SK-N-SH (cell line): ENCODE measurements at regions not wholly inside any gene's neighbourhood (a gene's known extent, or its start where the extent isn't known, plus 50 kb on each side); places are given as distances from the start of the nearest gene placed in this dataset.

Experiments
- CTCF ChIA-PET: fragments of 300-600, 350-600 bp; formaldehyde crosslinking; extraction: SDS; loops from one replicate; lab custom pipeline; 2021; lab: Yijun Ruan, JAX
- POLR2A ChIA-PET: fragments of 350-600 bp; sonication (Branson Sonifier 250); formaldehyde crosslinking; extraction: SDS; loops from one replicate; lab custom pipeline; 2020; ENCODE audit warnings: antibody characterized with exemption, inconsistent platforms; lab: Yijun Ruan, JAX
- DNase-seq: peaks from one replicate; pipeline ENCODE4 v3.0.0; 2012
- H2AFZ ChIP-seq: fragments of 200-600 bp; sonication (generic); 2 replicates; pipeline ENCODE4 v1.8.1; 2016; ENCODE audit warnings: antibody characterized with exemption, mild to moderate bottlenecking, low read depth
- H3F3A ChIP-seq: fragments of 200-600 bp; sonication (generic); replicated peaks from 2 replicates; pipeline ENCODE3; 2016; ENCODE audit warnings: antibody characterized with exemption, mild to moderate bottlenecking; ENCODE audit not compliant: insufficient read depth
- H3K27ac ChIP-seq, 2 experiments: fragments of 200-500 bp in 1 of 2; fragments of 200-600 bp in 1 of 2; sonication (Bioruptor generic) in 1 of 2; sonication (generic), shearing (Covaris generic) in 1 of 2; 2 replicates each; pipeline versions ENCODE4 v1.5.1 to v1.6.1; 2014 to 2016; ENCODE audit warnings: low read depth in 2 of 2, inconsistent platforms in 1 of 2, low read length in 1 of 2, mild to moderate bottlenecking in 1 of 2, mixed read lengths in 1 of 2
- H3K27me3 ChIP-seq: fragments of 200-600 bp; sonication (generic), shearing (Covaris generic); 2 replicates; pipeline ENCODE4 v1.6.1; 2016; ENCODE audit warnings: mixed run types; ENCODE audit not compliant: insufficient read depth
- H3K36me3 ChIP-seq, 2 experiments: fragments of 200-500 bp in 1 of 2; fragments of 200-600 bp in 1 of 2; sonication (Bioruptor generic) in 1 of 2; sonication (generic) in 1 of 2; replicated peaks in 1 of 2; 2 replicates each; pipeline versions ENCODE3 to v1.5.1; 2014 to 2016; ENCODE audit warnings: low read length in 1 of 2, mild to moderate bottlenecking in 1 of 2; ENCODE audit not compliant: insufficient read depth in 2 of 2, control insufficient read depth in 1 of 2
- H3K4me1 ChIP-seq, 2 experiments: fragments of 200-500 bp in 1 of 2; fragments of 200-600 bp in 1 of 2; sonication (Bioruptor generic) in 1 of 2; sonication (generic), shearing (Covaris generic) in 1 of 2; 2 replicates each; pipeline versions ENCODE4 v1.5.1 to v1.6.1; 2014 to 2016; ENCODE audit warnings: low read depth in 1 of 2, low read length in 1 of 2, mixed run types in 1 of 2; ENCODE audit not compliant: insufficient read depth in 2 of 2, control insufficient read depth in 1 of 2
- H3K4me2 ChIP-seq: fragments of 200-600 bp; sonication (generic), shearing (Covaris generic); 2 replicates; pipeline ENCODE4 v1.6.1; 2017; ENCODE audit warnings: mixed run types
- H3K4me3 ChIP-seq, 2 experiments: fragments of 200-500 bp in 1 of 2; fragments of 200-600 bp in 1 of 2; sonication (Bioruptor generic) in 1 of 2; sonication (generic), shearing (Covaris generic) in 1 of 2; 2 replicates each; pipeline versions ENCODE4 v1.5.1 to v1.8.1; 2014 to 2016; ENCODE audit warnings: low read depth in 2 of 2, inconsistent platforms in 1 of 2, low read length in 1 of 2, mild to moderate bottlenecking in 1 of 2, mixed read lengths in 1 of 2, moderate library complexity in 1 of 2
- H3K79me2 ChIP-seq: fragments of 200-600 bp; sonication (generic); 2 replicates; pipeline ENCODE4 v1.8.1; 2017; ENCODE audit warnings: mild to moderate bottlenecking; ENCODE audit not compliant: insufficient read depth
- H3K9ac ChIP-seq: fragments of 200-600 bp; sonication (generic); 2 replicates; pipeline ENCODE4 v1.6.1; 2017; ENCODE audit warnings: mixed run types
- H3K9me2 ChIP-seq: fragments of 200-600 bp; sonication (generic); 2 replicates; pipeline ENCODE4 v1.6.1; 2017; ENCODE audit warnings: mixed run types
- H3K9me3 ChIP-seq: fragments of 200-600 bp; sonication (generic); 2 replicates; pipeline ENCODE4 v1.6.1; 2017; ENCODE audit warnings: mixed run types, mild to moderate bottlenecking, moderate library complexity
- H4K20me1 ChIP-seq: fragments of 200-600 bp; sonication (generic); 2 replicates; pipeline ENCODE4 v1.6.1; 2017; ENCODE audit warnings: mild to moderate bottlenecking, mixed run types; ENCODE audit not compliant: insufficient read depth
- CHD2 ChIP-seq: fragments of 150-350 bp; IDR thresholded peaks from 2 replicates; pipeline ENCODE4 v1.6.1; 2018; ENCODE audit warnings: low read length; ENCODE audit not compliant: partially characterized antibody
- FOXJ3 ChIP-seq: sonication (generic); formaldehyde crosslinking; IDR thresholded peaks from 2 replicates; pipeline ENCODE4 v1.5.1; 2020; ENCODE audit warnings: mild to moderate bottlenecking, missing genetic modification reagents
- GABPA ChIP-seq: IDR thresholded peaks from 2 replicates; pipeline ENCODE4 v1.4.0; 2012; ENCODE audit warnings: low read depth, mild to moderate bottlenecking
- JUND ChIP-seq: IDR thresholded peaks from 2 replicates; pipeline ENCODE4 v1.4.0; 2012
- MXI1 ChIP-seq: IDR thresholded peaks from 2 replicates; pipeline ENCODE4 v1.6.1; 2012; ENCODE audit warnings: mild to moderate bottlenecking, low read depth, low read length, improper control_type of control experiment
- NFIC ChIP-seq: IDR thresholded peaks from 2 replicates; pipeline ENCODE4 v1.4.0; 2012; ENCODE audit warnings: borderline replicate concordance
- NRF1 ChIP-seq: IDR thresholded peaks from 2 replicates; pipeline ENCODE4 v1.6.1; 2012; ENCODE audit warnings: low read depth, mild to moderate bottlenecking, low read length
- RCOR1 ChIP-seq: fragments of 150-350 bp; IDR thresholded peaks from 2 replicates; pipeline ENCODE4 v1.6.1; 2017; ENCODE audit warnings: antibody characterized with exemption, low read length
- RFX5 ChIP-seq: IDR thresholded peaks from 2 replicates; pipeline ENCODE4 v1.6.1; 2012; ENCODE audit warnings: mild to moderate bottlenecking, improper control_type of control experiment, low read length
- SIN3A ChIP-seq: IDR thresholded peaks from 2 replicates; pipeline ENCODE4 v1.6.1; 2012; ENCODE audit warnings: low read depth, mild to moderate bottlenecking, low read length, moderate library complexity, borderline replicate concordance
- SMC3 ChIP-seq: IDR thresholded peaks from 2 replicates; pipeline ENCODE4 v1.6.1; 2012; ENCODE audit warnings: low read depth, low read length, improper control_type of control experiment
- TAF1 ChIP-seq: IDR thresholded peaks from 2 replicates; pipeline ENCODE4 v1.6.1; 2012; ENCODE audit warnings: low read depth, mild to moderate bottlenecking, low read length, moderate library complexity, borderline replicate concordance
- TCF12 ChIP-seq: IDR thresholded peaks from 2 replicates; pipeline ENCODE4 v1.4.0; 2012
- TEAD4 ChIP-seq: IDR thresholded peaks from 2 replicates; pipeline ENCODE4 v1.4.0; 2012; ENCODE audit warnings: mild to moderate bottlenecking, borderline replicate concordance; ENCODE audit not compliant: insufficient read depth
- YY1 ChIP-seq: IDR thresholded peaks from 2 replicates; pipeline ENCODE4 v1.4.0; 2012; ENCODE audit warnings: low read depth, mild to moderate bottlenecking
- WGBS: methylation state at CpG from one replicate; pipeline ENCODE4 v1.1.6; 2017; ENCODE audit warnings: low lambda C conversion rate; 5-methylcytosine and 5-hydroxymethylcytosine counted together
- TF ChIP-seq, protein P1 (sequence below): IDR thresholded peaks from 2 replicates; pipeline ENCODE4 v1.4.0; 2012; ENCODE audit warnings: low read depth
- TF ChIP-seq, protein P2 (sequence below): IDR thresholded peaks from 2 replicates; pipeline ENCODE4 v1.4.0; 2012; ENCODE audit warnings: low read depth, borderline replicate concordance
- TF ChIP-seq, protein P3 (sequence below): IDR thresholded peaks from 2 replicates; pipeline ENCODE4; 2012
- TF ChIP-seq, protein P4 (sequence below): fragments of 200-600 bp; sonication (generic); IDR thresholded peaks from 2 replicates; pipeline ENCODE4 v1.6.1; 2017; ENCODE audit warnings: antibody characterized with exemption, mild to moderate bottlenecking, moderate library complexity

DNA sequence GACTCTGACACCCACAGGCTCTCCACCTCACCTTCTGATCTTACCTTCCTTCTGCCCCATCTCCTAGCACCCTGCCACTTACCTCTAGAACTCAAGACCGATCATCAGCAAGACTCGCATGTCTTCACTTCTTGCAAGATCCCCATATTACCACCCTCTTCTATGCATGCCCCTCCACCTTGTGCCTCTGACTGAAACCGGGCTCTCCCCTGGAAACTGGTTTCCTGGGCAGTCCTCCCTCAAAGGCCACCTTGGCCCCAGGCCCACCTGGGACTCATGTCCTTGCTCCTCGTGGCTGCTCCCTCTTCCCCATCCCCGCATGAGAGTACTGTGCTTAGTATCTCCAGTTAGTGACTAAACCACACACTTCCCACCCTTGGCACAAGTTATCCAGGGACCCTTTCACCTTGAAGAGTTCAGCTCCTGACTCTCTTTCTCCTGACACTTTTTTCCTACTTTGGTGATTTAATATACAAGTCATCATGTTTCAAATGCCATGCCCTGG is 136.7 kb downstream of the SPATA19 start:
- no peak overlapping the region for H3K4me2 ChIP-seq
- 11% methylated on average over 5 of the region's 5 CpGs for WGBS
- H3K9me2 ChIP-seq = no peaks in the 10 kb centered on the region
- H3K27me3 ChIP-seq = no peaks in the 10 kb centered on the region
- no peaks in the 10 kb centered on the region for H3K79me2 ChIP-seq
- CTCF ChIA-PET = no interaction called here
- H3K4me1 ChIP-seq = no peaks in the 10 kb centered on the region
- POLR2A ChIA-PET = no interaction called here
- DNase-seq = no peak
- no peak overlapping the region for H3K4me3 ChIP-seq
- TF ChIP-seq SMC3 (no peak), MXI1 (no peak), RFX5 (no peak), NRF1 (no peak), NFIC (no peak), YY1 (no peak), TAF1 (no peak), TEAD4 (no peak), TCF12 (no peak), SIN3A (no peak), GABPA (no peak), JUND (no peak), FOXJ3 (CRISPR knock-in tag) (no peak), CHD2 (no peak), RCOR1 (no peak)
- TF ChIP-seq, protein P1, sequence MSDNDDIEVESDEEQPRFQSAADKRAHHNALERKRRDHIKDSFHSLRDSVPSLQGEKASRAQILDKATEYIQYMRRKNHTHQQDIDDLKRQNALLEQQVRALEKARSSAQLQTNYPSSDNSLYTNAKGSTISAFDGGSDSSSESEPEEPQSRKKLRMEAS = no peak
- TF ChIP-seq, protein P2, sequence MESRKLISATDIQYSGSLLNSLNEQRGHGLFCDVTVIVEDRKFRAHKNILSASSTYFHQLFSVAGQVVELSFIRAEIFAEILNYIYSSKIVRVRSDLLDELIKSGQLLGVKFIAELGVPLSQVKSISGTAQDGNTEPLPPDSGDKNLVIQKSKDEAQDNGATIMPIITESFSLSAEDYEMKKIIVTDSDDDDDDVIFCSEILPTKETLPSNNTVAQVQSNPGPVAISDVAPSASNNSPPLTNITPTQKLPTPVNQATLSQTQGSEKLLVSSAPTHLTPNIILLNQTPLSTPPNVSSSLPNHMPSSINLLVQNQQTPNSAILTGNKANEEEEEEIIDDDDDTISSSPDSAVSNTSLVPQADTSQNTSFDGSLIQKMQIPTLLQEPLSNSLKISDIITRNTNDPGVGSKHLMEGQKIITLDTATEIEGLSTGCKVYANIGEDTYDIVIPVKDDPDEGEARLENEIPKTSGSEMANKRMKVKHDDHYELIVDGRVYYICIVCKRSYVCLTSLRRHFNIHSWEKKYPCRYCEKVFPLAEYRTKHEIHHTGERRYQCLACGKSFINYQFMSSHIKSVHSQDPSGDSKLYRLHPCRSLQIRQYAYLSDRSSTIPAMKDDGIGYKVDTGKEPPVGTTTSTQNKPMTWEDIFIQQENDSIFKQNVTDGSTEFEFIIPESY = no peak
- TF ChIP-seq, protein P3, sequence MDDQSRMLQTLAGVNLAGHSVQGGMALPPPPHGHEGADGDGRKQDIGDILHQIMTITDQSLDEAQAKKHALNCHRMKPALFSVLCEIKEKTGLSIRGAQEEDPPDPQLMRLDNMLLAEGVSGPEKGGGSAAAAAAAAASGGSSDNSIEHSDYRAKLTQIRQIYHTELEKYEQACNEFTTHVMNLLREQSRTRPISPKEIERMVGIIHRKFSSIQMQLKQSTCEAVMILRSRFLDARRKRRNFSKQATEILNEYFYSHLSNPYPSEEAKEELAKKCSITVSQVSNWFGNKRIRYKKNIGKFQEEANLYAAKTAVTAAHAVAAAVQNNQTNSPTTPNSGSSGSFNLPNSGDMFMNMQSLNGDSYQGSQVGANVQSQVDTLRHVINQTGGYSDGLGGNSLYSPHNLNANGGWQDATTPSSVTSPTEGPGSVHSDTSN = no peak
- TF ChIP-seq, protein P4, sequence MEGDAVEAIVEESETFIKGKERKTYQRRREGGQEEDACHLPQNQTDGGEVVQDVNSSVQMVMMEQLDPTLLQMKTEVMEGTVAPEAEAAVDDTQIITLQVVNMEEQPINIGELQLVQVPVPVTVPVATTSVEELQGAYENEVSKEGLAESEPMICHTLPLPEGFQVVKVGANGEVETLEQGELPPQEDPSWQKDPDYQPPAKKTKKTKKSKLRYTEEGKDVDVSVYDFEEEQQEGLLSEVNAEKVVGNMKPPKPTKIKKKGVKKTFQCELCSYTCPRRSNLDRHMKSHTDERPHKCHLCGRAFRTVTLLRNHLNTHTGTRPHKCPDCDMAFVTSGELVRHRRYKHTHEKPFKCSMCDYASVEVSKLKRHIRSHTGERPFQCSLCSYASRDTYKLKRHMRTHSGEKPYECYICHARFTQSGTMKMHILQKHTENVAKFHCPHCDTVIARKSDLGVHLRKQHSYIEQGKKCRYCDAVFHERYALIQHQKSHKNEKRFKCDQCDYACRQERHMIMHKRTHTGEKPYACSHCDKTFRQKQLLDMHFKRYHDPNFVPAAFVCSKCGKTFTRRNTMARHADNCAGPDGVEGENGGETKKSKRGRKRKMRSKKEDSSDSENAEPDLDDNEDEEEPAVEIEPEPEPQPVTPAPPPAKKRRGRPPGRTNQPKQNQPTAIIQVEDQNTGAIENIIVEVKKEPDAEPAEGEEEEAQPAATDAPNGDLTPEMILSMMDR = no peak
- H3K9ac ChIP-seq = no peak overlapping the region
- no peaks in the 10 kb centered on the region for H3F3A ChIP-seq
- H4K20me1 ChIP-seq = no peaks in the 10 kb centered on the region
- no peaks in the 10 kb centered on the region for H3K36me3 ChIP-seq
- no peak overlapping the region for H3K27ac ChIP-seq
- no peak overlapping the region for H2AFZ ChIP-seq
- H3K9me3 ChIP-seq = no peaks in the 10 kb centered on the region
